ENCODE measurements at regions not wholly inside any gene's neighbourhood (a gene's known extent, or its start where the extent isn't known, plus 50 kb on each side); places are given as distances from the start of the nearest gene placed in this dataset.

- TF ChIP-seq CTCF (IDR thresholded peaks at IDR 0.05): no peak
- intact Hi-C loops (cut with DNase I): no loop called here
- Histone ChIP-seq H3K27ac (no peak overlapping the region), H3K27me3 (no peaks in the 10 kb centered on the region), H3K9me3 (no peaks in the 10 kb centered on the region), H3K4me1 (peaks cover 2% of the 10 kb centered on the region), H3K9ac (ENCODE audit: low read depth in 2 of 2, low read length in 2 of 2) (no peak overlapping the region), H3K4me3 (no peak overlapping the region), H3K36me3 (no peaks in the 10 kb centered on the region)
- no peak for DNase-seq
Measured at GRCh38 chr15:66925721-66926120, 139.7 kb upstream of the SMAD3 start.

GRCh38 chr15:66927201-66928077 lies 138.0 kb upstream of the SMAD3 start:
- no peak overlapping the region for H3K9ac ChIP-seq (ENCODE audit: low read depth in 2 of 2, low read length in 2 of 2)
- no peaks in the 10 kb centered on the region for H3K9me3 ChIP-seq
- DNase-seq: no peak
- peaks cover 5% of the 10 kb centered on the region for H3K4me1 ChIP-seq
- TF ChIP-seq CTCF (IDR thresholded peaks at IDR 0.05): no peak
- no peaks in the 10 kb centered on the region for H3K27me3 ChIP-seq
- H3K27ac ChIP-seq: no peak overlapping the region
- no peak overlapping the region for H3K4me3 ChIP-seq
- no peaks in the 10 kb centered on the region for H3K36me3 ChIP-seq
- intact Hi-C loops (cut with DNase I): no loop called here

- DNase-seq: no peak
- Histone ChIP-seq H3K4me1 (peaks cover 5% of the 10 kb centered on the region), H3K9me3 (no peaks in the 10 kb centered on the region), H3K36me3 (no peaks in the 10 kb centered on the region), H3K4me3 (no peak overlapping the region), H3K27me3 (no peaks in the 10 kb centered on the region), H3K27ac (no peak overlapping the region), H3K9ac (ENCODE audit: low read depth in 2 of 2, low read length in 2 of 2) (no peak overlapping the region)
- no peak for TF ChIP-seq CTCF (IDR thresholded peaks at IDR 0.05)
- intact Hi-C loops (cut with DNase I): no loop called here
Measured at GRCh38 chr15:66928101-66928500, 137.3 kb upstream of the SMAD3 start.

GRCh38 chr15:66928784-66929183 lies 136.6 kb upstream of the SMAD3 start:
- no peak overlapping the region for H3K27ac ChIP-seq
- no peaks in the 10 kb centered on the region for H3K27me3 ChIP-seq
- no peaks in the 10 kb centered on the region for H3K9me3 ChIP-seq
- H3K4me3 ChIP-seq: no peak overlapping the region
- no peak for DNase-seq
- TF ChIP-seq CTCF (IDR thresholded peaks at IDR 0.05): no peak
- intact Hi-C loops (cut with DNase I): no loop called here
- peaks cover 5% of the 10 kb centered on the region for H3K4me1 ChIP-seq
- H3K9ac ChIP-seq (ENCODE audit: low read depth in 2 of 2, low read length in 2 of 2): no peak overlapping the region
- no peaks in the 10 kb centered on the region for H3K36me3 ChIP-seq

- no peak for TF ChIP-seq CTCF (IDR thresholded peaks at IDR 0.05)
- Histone ChIP-seq H3K36me3 (no peaks in the 10 kb centered on the region), H3K4me3 (no peak overlapping the region), H3K27me3 (no peaks in the 10 kb centered on the region), H3K9me3 (no peaks in the 10 kb centered on the region), H3K9ac (ENCODE audit: low read depth in 2 of 2, low read length in 2 of 2) (no peak overlapping the region), H3K4me1 (peaks cover 5% of the 10 kb centered on the region), H3K27ac (no peak overlapping the region)
- intact Hi-C loops (cut with DNase I): no loop called here
- no peak for DNase-seq
Measured at GRCh38 chr15:66929843-66930402, 135.5 kb upstream of the SMAD3 start.
